GM18511 (cell line): ENCODE measurements at regions not wholly inside any gene's neighbourhood (a gene's known extent, or its start where the extent isn't known, plus 50 kb on each side); places are given as distances from the start of the nearest gene placed in this dataset.
A peak's percentile ranks its signal among the peaks of the same experiment; 100 is the strongest.

Experiments used
- ATAC-seq: cut with Tn5 transposase; IDR thresholded peaks from one replicate; pipeline ENCODE4 v1.9.1; 2021; ENCODE audit warnings: mild to moderate bottlenecking, moderate library complexity; ENCODE audit not compliant: unreplicated experiment

- no peak for ATAC-seq
Observed at GRCh38 chr13:33512880-33513554, 227.5 kb upstream of the STARD13 start.

GRCh38 chr13:33514362-33514761, 228.8 kb upstream of the STARD13 start:
- no peak for ATAC-seq

DNA sequence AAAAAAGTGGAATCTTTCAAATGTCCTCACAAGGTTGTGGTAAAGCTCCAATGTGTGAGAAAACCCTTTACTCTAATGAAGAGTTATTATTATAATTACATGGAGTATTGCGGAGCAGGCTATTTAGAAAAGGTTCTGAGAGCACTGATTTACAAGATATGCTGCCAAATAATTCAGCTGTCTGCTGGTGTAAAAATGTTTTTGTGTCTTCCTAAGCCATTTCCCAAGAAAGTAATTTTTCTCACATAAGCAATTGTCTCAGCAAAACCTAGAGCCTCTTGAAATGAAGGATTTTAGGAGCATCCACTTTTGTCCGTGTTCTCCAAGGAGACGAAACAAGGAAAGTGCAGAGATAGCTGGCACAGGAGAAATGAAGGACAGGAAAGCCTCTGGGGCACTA, 229.6 kb upstream of the STARD13 start:
- no peak for ATAC-seq

DNA sequence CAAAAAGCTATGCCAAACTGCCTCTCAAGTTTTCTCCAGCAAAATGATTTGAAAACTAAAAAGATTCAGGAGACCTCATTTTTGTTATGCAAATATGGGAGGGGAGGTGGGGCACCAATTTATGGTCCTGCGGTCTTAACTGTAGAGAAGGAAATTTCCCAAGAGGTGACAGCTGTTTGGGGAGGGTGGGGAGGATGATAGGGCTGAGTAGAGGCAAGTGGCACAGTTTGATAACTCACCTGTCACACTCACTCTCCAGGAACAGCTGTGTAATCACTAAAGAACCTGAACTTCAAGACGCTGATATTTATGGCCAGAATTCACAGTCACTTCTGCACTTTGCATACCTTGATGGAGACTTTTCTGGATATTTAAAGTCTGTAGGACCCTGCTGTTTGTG, 232.9 kb upstream of the STARD13 start:
- no peak for ATAC-seq

DNA sequence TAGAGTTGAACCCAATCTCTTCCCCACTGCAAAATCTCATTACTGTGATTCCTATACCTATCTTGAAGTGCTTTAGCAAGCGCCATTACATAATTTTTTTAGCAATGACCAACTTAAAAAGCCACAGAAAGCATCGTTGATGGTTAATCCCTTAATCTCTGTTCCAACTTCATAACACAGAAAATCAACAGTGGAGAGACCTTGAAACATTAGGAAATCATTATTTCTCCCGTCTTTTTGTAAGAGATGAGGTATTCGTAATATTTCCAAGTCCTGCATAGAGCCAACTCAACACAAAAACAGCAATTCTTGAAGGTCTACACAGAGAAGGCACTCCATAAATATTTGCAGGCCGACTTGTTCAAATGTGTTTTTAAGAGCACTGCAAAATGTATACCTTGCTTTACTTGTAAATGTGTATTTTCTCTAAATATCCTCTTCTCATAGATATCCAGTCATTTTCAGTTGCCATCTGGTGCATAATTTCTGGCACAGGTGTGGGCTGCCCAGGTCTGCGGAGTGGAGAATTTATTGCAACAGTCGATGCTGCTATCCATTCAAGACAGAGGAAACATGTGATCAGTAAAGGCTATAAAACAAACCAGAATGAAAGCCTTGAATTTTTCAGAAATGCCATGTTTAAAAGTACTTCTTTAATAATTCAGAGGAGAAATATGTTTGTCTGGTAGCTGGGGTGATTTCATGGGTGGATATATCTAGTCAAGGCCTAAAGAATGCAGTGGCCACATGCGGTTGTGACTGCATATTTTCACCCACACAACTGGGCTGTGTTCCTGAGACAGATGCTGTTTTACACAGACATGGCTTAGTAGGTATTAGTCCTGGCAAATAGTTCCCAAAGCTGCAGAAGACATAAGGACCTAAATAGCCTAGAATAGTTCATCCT, 234.3 kb upstream of the STARD13 start:
- no peak for ATAC-seq

- no peak for ATAC-seq
Observed at GRCh38 chr13:33520468-33520839, 234.9 kb upstream of the STARD13 start.

DNA sequence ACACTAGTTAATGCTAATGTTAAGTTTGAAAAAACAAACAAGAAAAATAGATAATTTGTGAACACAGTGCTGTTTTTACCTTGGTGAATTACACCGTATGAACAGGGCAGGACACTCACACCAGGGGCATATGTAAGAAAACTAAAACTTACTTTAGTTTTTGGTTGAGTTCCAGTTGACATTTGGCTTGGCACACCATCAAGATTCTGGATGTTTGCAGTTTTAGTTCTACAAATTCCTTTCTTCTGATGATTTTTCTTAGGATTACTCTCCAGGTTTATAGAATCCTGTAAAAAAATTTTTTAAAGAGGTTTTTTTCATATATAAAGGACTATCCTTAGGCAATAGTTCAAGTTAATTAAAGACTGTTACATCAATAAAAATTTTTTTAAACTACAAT, 238.5 kb upstream of the STARD13 start:
- no peak for ATAC-seq

- no peak for ATAC-seq
Observed at GRCh38 chr13:33525763-33526162, 240.2 kb upstream of the STARD13 start.

GRCh38 chr13:33526718-33527117, 241.2 kb upstream of the STARD13 start:
- no peak for ATAC-seq

DNA sequence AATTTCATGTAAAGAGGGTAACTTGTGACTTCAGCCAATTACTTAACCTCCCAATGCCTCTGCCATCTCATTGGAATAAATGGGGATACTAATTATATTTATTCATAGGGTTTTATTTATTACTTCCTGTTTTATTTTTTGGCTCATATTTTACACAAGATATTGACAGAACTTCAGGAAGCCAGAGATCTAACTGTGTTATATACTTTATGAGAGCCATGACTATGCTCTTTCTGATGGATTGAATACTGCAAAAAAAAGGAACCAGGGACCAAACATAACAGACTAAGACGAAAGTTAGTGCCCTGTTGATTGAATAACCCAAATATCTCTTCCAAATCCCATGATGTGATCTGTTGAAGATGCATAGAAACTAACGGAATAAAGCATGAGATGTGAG, 243.3 kb upstream of the STARD13 start:
- no peak for ATAC-seq

GRCh38 chr13:33531484-33531883, 245.9 kb upstream of the STARD13 start:
- no peak for ATAC-seq

DNA sequence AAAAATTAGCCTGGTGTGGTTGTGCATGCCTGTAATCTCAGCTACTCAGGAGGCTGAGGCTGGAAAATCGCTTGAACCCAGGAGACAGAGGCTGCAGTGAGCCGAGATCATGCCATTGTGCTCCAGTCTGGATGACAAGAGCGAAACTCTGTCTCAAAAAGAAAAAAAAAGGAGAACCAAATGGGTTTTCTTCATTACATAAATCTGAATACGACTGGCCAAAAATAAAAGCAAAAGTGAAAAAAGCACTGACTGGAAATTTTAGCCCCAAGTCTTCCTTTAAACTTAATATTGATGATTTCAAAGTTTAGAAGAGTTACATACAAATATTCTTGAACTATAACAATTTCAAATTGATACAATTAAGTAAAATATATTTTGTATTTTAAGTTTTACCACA, 249.5 kb upstream of the STARD13 start:
- ATAC-seq: no peak

DNA sequence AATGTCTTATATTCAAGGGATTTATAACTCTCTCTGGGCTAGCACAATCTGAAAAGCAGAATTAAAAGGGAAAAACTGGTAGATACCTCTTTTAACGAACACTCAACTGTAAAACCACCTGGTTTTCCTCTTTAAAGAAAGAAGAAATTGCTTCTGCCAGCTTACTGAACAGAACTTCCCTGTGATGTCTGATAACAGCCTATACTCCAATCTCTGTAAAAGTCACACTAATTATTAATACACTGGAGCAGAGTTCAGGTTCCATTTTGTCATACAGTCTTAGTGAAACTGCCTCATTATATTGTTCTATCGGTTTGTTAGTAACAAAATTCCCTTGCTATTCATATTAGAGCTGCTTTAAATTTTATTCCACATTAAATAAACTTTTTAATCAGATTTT, 251.0 kb upstream of the STARD13 start:
- no peak for ATAC-seq

DNA sequence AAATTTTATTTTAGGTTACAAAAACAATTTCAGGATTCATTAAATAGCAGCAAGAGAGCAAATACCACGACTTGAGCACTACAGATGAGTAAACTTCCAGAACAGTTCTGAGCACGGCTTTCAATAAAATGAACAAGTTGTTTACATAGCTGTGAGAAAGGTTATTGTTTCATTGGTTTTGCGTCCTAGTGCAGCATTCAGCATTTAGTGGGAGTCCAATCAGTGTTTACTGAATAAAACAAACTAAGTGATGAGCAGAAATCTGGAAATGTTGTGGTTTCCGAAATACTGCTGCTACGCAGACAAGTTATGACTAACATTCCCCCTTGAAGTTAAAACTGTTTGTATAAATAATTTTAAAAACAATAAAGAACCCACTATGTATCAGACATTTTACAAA, 251.5 kb upstream of the STARD13 start:
- ATAC-seq: no peak

GRCh38 chr13:33537676-33538075, 252.1 kb upstream of the STARD13 start:
- ATAC-seq: no peak

DNA sequence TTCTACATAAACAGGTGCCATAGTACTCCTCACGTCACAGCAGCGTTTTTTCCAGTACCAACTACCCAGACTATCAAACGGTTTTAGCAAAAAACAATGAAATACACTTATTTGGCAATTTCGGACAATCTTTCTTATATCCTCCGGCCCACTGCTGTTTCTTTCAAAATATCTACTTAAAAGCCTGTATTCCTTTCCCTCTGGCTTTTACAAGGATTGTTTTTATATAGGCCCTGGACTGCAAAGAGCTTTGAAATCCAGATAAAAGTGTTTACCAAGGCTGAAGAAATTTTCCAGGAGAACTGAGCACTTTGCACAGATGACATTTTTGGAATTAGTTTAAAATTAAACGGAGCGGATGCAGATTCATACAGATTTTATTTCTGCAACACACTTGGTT, 255.9 kb upstream of the STARD13 start:
- ATAC-seq: no peak

- ATAC-seq: no peak
Observed at GRCh38 chr13:33541962-33542308, 256.4 kb upstream of the STARD13 start.

DNA sequence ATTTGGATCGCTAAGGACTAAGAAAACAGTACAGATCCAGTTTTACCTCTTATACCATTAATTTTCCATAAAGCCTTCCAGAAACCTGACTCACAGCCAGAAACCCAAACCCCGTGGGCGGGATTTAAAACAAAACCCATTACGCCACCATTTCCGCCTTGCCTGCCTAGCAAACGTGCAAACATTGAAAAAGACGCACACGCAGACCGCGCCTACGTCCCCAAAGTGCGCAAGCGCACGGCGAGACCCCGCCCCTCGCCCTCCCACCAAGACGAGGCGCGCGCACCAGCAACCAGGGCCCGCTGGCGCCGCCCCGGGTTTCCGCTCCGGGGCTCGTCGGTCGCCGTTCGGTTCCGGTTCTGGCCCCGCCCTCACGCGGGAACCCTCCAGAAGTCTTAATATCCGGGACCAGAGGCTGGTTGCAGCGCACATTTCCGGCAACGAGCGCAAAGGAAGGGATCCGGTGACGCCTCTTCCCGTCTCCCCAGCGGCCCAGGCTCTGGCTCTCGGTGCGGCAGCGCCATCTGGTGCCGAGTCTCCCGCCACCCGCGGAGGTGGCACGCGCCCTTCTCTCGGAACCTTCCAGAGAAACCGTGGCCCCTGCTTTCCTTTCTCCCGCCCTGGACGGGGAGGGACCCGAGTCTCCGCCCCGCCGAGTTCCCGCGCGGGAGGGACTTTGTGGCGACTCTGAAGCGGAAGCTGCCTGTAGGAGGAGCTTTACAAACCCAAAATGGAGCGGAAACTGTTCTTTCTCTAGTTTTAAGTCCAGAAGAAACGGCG, 256.9 kb upstream of the STARD13 start:
- ATAC-seq: peak; percentile 86

DNA sequence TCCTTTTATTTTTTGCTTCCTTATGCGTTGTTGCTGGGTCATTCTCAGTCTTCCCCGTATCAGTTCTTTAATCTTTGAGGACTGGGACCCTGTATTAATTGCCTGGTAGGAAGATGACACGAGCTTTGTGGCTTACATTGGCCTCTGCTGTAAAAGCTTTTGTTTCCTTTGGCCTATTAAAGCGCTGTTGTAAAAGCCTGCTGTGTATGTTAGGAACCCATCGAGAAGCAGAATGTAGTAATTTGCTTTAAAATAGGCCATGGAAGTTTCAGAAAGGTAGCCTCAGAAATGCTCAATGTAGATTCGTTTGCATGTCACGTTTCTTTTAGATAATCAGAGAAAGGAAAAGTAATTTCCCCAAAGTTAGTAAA, 257.5 kb upstream of the STARD13 start:
- ATAC-seq: peak; percentile 8

DNA sequence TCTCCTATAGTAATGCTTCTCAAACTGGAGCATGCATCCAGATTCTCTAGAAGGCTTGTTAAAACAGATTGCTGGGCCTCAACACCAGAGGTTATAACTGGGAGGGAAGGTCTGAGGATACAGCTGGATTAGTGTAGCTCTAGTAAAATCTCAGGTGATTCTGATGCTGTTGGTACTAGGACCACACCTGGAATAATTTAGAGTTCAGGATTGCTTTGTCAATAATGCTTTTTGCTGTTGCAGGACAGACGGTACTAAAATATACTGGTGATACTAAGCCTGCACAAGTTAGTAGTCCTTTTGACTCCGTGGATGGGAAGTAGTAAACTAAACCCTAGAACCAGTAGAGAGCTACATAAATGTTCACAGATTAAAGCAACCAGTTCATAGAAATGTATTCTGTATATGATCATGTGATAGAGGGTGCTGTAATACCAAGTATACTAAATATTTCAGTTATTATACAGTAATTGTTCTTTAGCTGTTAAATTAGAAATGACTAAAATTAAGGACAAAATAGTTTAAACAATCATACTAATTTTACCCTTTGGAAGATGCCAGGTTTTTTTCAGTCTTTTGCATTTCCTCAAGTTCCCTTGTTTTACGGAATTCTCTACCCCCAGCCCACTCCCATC, 258.2 kb upstream of the STARD13 start:
- no peak for ATAC-seq

DNA sequence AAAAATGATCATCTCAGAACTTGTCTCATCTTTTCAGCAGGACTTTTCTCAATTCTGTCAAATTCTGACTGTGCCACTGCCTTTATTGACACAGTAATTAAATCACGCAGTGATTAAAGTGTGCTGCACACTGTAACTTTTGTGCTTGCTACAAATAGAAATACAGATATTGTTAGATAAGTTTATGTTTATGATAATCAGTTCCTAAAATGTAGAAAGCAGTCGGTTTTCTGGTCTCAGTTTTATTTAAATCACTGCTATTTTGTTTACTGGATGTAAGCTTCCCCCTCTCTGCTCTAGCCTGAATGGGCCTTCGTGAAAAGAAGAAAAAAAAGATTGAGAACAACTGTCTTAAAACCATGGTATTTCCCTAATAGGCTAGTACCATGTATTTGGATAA, 258.8 kb upstream of the STARD13 start:
- ATAC-seq: no peak
